ENCODE measurements at regions not wholly inside any gene's neighbourhood (a gene's known extent, or its start where the extent isn't known, plus 50 kb on each side); places are given as distances from the start of the nearest gene placed in this dataset.
"Not testable (repeated sequence)": the region's sequence is repeated elsewhere in the genome, so short reads cannot be mapped to it uniquely, and the experiment has no call there.

- intact Hi-C loops (cut with micrococcal nuclease; ENCODE audit: unreplicated experiment) (no loop called here), in situ Hi-C loops (cut with HindIII; ENCODE audit: low pct_unique_long_range_greater_than_20kb, low sequenced_read_pairs) (no loop called here)
- Histone ChIP-seq H3K9me3 (ENCODE audit: control insufficient read depth, insufficient read depth, low read depth, low read length) (no peaks in the 10 kb centered on the region), H3K27ac (ENCODE audit: low read length) (no peak overlapping the region), H3K4me1 (ENCODE audit: control insufficient read depth, insufficient read depth, low read length) (no peaks in the 10 kb centered on the region), H3K4me3 (ENCODE audit: low read depth in 2 of 2, low read length in 2 of 2) (no peak overlapping the region), H3K27me3 (ENCODE audit: control insufficient read depth, insufficient read depth, low read length) (no peaks in the 10 kb centered on the region), H3K36me3 (ENCODE audit: control insufficient read depth, insufficient read depth, low read length) (no peaks in the 10 kb centered on the region)
- no peak for DNase-seq (ENCODE audit: low read depth, low spot score)
- ChIA-PET POLR2A (no interaction called here), CTCF (no interaction called here)
- BruUV-seq (replicated peaks), result no TSS peak
- ATAC-seq, result no peak
- no peak for TF ChIP-seq TCF7L2 (IDR thresholded peaks at IDR 0.05; ENCODE audit: low read depth, low read length)
Measured at GRCh38 chr21:13827201-13827600, 217.6 kb downstream of the POTED start.

- POLR2A ChIA-PET; H3K9me3 ChIP-seq (ENCODE audit: control insufficient read depth, insufficient read depth, low read depth, low read length); ATAC-seq; DNase-seq (ENCODE audit: low read depth, low spot score); in situ Hi-C loops (cut with HindIII; ENCODE audit: low pct_unique_long_range_greater_than_20kb, low sequenced_read_pairs); CTCF ChIA-PET; BruUV-seq (replicated peaks); H3K36me3 ChIP-seq (ENCODE audit: control insufficient read depth, insufficient read depth, low read length); H3K4me3 ChIP-seq (ENCODE audit: low read depth in 2 of 2, low read length in 2 of 2); intact Hi-C loops (cut with micrococcal nuclease; ENCODE audit: unreplicated experiment); H3K27ac ChIP-seq (ENCODE audit: low read length); H3K4me1 ChIP-seq (ENCODE audit: control insufficient read depth, insufficient read depth, low read length); H3K27me3 ChIP-seq (ENCODE audit: control insufficient read depth, insufficient read depth, low read length): not testable (repeated sequence)
Measured at GRCh38 chr21:13826511-13826910, 216.9 kb downstream of the POTED start.

GRCh38 chr21:13825218-13825778 is 215.7 kb downstream of the POTED start:
- intact Hi-C loops (cut with micrococcal nuclease; ENCODE audit: unreplicated experiment); BruUV-seq (replicated peaks); H3K27ac ChIP-seq (ENCODE audit: low read length); H3K4me1 ChIP-seq (ENCODE audit: control insufficient read depth, insufficient read depth, low read length); H3K27me3 ChIP-seq (ENCODE audit: control insufficient read depth, insufficient read depth, low read length); POLR2A ChIA-PET; H3K36me3 ChIP-seq (ENCODE audit: control insufficient read depth, insufficient read depth, low read length); H3K9me3 ChIP-seq (ENCODE audit: control insufficient read depth, insufficient read depth, low read depth, low read length); in situ Hi-C loops (cut with HindIII; ENCODE audit: low pct_unique_long_range_greater_than_20kb, low sequenced_read_pairs); CTCF ChIA-PET; ATAC-seq; H3K4me3 ChIP-seq (ENCODE audit: low read depth in 2 of 2, low read length in 2 of 2); DNase-seq (ENCODE audit: low read depth, low spot score): not testable (repeated sequence)

DNA sequence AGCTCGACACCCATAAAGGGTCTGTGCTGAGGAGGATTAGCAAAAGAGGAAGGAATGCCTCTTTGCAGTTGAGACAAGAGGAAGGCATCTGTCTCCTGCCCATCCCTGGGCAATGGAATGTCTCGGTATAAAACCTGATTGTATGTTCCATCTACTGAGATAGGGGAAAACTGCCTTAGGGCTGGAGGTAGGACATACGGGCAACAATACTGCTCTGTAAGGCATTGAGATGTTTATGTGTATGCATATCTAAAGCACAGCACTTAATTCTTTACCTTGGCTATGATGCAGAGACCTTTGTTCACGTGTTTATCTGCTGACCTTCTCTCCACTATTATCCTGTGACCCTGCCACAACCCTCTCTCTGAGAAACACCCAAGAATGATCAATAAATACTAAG is 210.7 kb downstream of the POTED start:
- in situ Hi-C loops (cut with HindIII; ENCODE audit: low pct_unique_long_range_greater_than_20kb, low sequenced_read_pairs); H3K36me3 ChIP-seq (ENCODE audit: control insufficient read depth, insufficient read depth, low read length); CTCF ChIA-PET; H3K4me1 ChIP-seq (ENCODE audit: control insufficient read depth, insufficient read depth, low read length); BruUV-seq (replicated peaks); POLR2A ChIA-PET; intact Hi-C loops (cut with micrococcal nuclease; ENCODE audit: unreplicated experiment); H3K9me3 ChIP-seq (ENCODE audit: control insufficient read depth, insufficient read depth, low read depth, low read length); H3K27me3 ChIP-seq (ENCODE audit: control insufficient read depth, insufficient read depth, low read length); ATAC-seq; H3K4me3 ChIP-seq (ENCODE audit: low read depth in 2 of 2, low read length in 2 of 2); H3K27ac ChIP-seq (ENCODE audit: low read length); DNase-seq (ENCODE audit: low read depth, low spot score): not testable (repeated sequence)

DNA sequence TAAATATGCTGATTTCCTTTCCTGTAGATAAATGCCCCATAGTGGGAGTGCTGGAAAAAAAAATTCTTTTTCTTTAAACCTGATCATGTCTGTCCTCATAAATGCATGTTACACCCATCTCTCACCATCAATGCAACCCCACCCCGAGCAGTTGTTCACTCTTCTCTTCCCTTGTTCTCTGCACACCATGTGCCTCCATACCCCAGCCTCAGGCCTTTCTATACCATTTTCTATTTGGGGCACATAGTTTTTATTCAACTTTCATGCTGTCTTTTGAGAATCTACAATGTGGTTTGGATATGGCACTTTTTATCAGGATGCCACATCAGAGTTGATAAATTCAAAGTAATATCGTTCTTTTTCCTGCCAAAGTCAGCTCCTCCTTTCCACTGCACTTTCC is 202.6 kb downstream of the POTED start:
- H3K4me3 ChIP-seq (ENCODE audit: low read depth in 2 of 2, low read length in 2 of 2); in situ Hi-C loops (cut with HindIII; ENCODE audit: low pct_unique_long_range_greater_than_20kb, low sequenced_read_pairs); H3K36me3 ChIP-seq (ENCODE audit: control insufficient read depth, insufficient read depth, low read length); CTCF ChIA-PET; DNase-seq (ENCODE audit: low read depth, low spot score); ATAC-seq; H3K27me3 ChIP-seq (ENCODE audit: control insufficient read depth, insufficient read depth, low read length); H3K4me1 ChIP-seq (ENCODE audit: control insufficient read depth, insufficient read depth, low read length); POLR2A ChIA-PET; H3K9me3 ChIP-seq (ENCODE audit: control insufficient read depth, insufficient read depth, low read depth, low read length); intact Hi-C loops (cut with micrococcal nuclease; ENCODE audit: unreplicated experiment); BruUV-seq (replicated peaks); H3K27ac ChIP-seq (ENCODE audit: low read length): not testable (repeated sequence)

- BruUV-seq (replicated peaks); in situ Hi-C loops (cut with HindIII; ENCODE audit: low pct_unique_long_range_greater_than_20kb, low sequenced_read_pairs); H3K27me3 ChIP-seq (ENCODE audit: control insufficient read depth, insufficient read depth, low read length); H3K36me3 ChIP-seq (ENCODE audit: control insufficient read depth, insufficient read depth, low read length); DNase-seq (ENCODE audit: low read depth, low spot score); H3K4me1 ChIP-seq (ENCODE audit: control insufficient read depth, insufficient read depth, low read length); H3K9me3 ChIP-seq (ENCODE audit: control insufficient read depth, insufficient read depth, low read depth, low read length); POLR2A ChIA-PET; H3K4me3 ChIP-seq (ENCODE audit: low read depth in 2 of 2, low read length in 2 of 2); ATAC-seq; CTCF ChIA-PET; intact Hi-C loops (cut with micrococcal nuclease; ENCODE audit: unreplicated experiment); H3K27ac ChIP-seq (ENCODE audit: low read length): not testable (repeated sequence)
Measured at GRCh38 chr21:13810559-13810958, 201.0 kb downstream of the POTED start.

DNA sequence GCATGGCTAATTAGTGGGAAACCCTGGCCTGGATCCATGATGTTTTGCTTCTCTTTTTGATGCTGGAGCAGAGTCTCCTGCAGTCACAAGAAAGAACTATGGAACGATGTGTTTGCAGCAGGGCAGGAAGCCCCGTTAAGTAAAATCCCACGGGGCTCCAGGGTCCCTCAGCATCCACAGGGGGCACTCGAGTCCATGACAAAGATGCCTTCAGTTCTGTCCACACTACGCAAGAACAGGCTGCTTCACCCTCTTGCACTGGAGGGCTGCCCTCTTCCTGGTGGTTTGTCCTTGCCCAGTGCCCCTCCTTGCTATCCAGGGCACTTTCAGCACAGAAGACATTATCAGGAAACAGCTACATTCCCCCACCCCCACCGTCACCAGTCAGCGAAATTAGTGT is 196.9 kb downstream of the POTED start:
- DNase-seq (ENCODE audit: low read depth, low spot score); POLR2A ChIA-PET; H3K27ac ChIP-seq (ENCODE audit: low read length); CTCF ChIA-PET; BruUV-seq (replicated peaks); intact Hi-C loops (cut with micrococcal nuclease; ENCODE audit: unreplicated experiment); H3K9me3 ChIP-seq (ENCODE audit: control insufficient read depth, insufficient read depth, low read depth, low read length); in situ Hi-C loops (cut with HindIII; ENCODE audit: low pct_unique_long_range_greater_than_20kb, low sequenced_read_pairs); H3K4me3 ChIP-seq (ENCODE audit: low read depth in 2 of 2, low read length in 2 of 2); H3K4me1 ChIP-seq (ENCODE audit: control insufficient read depth, insufficient read depth, low read length); ATAC-seq; H3K27me3 ChIP-seq (ENCODE audit: control insufficient read depth, insufficient read depth, low read length); H3K36me3 ChIP-seq (ENCODE audit: control insufficient read depth, insufficient read depth, low read length): not testable (repeated sequence)

- H3K9me3 ChIP-seq (ENCODE audit: control insufficient read depth, insufficient read depth, low read depth, low read length); CTCF ChIA-PET; H3K4me1 ChIP-seq (ENCODE audit: control insufficient read depth, insufficient read depth, low read length); H3K4me3 ChIP-seq (ENCODE audit: low read depth in 2 of 2, low read length in 2 of 2); intact Hi-C loops (cut with micrococcal nuclease; ENCODE audit: unreplicated experiment); H3K36me3 ChIP-seq (ENCODE audit: control insufficient read depth, insufficient read depth, low read length); ATAC-seq; DNase-seq (ENCODE audit: low read depth, low spot score); in situ Hi-C loops (cut with HindIII; ENCODE audit: low pct_unique_long_range_greater_than_20kb, low sequenced_read_pairs); POLR2A ChIA-PET; H3K27ac ChIP-seq (ENCODE audit: low read length); BruUV-seq (replicated peaks); H3K27me3 ChIP-seq (ENCODE audit: control insufficient read depth, insufficient read depth, low read length): not testable (repeated sequence)
Measured at GRCh38 chr21:13802757-13803156, 193.2 kb downstream of the POTED start.

Data from Panc1 (cell line).